Fibroblast of mammary gland (primary cell): ENCODE measurements at regions not wholly inside any gene's neighbourhood (a gene's known extent, or its start where the extent isn't known, plus 50 kb on each side); places are given as distances from the start of the nearest gene placed in this dataset.

Experiments
- DNase-seq: peaks from one replicate; pipeline ENCODE4 v3.0.0-alpha.2; 2010; ENCODE audit warnings: low read depth
- H3K4me3 ChIP-seq: 2 replicates; pipeline ENCODE4 v1.5.1; 2011; ENCODE audit warnings: low read depth, mild to moderate bottlenecking, low read length, moderate library complexity; ENCODE audit not compliant: control insufficient read depth
- CTCF ChIP-seq: conservative IDR thresholded peaks from 2 replicates; pipeline ENCODE4 v1.5.1; 2011; ENCODE audit warnings: low read depth, low read length, inconsistent platforms; ENCODE audit not compliant: control insufficient read depth, insufficient read depth

DNA sequence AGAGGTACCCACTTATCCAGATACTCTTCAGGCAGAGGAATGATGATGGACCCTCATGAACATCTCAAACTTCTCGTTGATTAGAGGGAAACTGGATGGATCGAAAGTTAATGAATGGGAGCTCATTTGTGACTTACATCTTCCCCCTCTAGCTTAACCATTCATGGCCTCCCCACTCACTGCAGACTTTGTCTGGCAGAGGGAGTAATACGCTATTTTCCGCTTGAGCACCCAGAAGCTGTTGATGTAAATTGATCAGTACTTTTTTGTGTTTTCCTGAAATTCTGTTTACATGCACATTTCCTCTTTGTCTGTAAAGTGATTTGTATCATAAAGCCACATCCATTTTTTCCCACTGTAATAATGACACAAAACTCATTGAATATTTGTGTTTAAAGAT is 239.1 kb upstream of the RBFOX1 start:
- DNase-seq: no peak
- no peak for TF ChIP-seq CTCF
- H3K4me3 ChIP-seq: no peak overlapping the region

DNA sequence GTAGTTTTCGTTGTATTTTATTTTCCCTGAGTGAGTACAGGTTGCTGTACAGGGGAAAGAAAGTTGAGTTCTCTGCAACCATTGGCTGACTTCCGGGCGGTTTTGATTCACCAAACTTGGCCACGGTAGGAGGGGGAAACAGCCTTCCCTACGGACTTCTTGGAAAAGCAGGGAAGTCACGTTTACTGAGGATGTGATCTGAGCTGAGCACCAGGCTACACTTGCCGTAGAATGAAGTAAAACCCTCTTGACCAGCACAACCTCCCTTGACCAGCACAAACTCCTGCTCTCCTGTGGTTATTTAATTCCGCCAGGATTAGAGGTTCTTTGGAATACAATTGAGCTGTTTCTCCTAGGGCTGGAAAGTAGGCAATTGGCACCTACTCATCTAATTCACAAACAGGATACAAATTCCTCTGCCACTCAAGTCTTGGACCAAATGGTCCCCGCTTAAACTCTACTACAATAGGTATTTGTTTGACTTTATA is 242.0 kb upstream of the RBFOX1 start:
- no peak overlapping the region for H3K4me3 ChIP-seq
- TF ChIP-seq CTCF: no peak

GRCh38 chr16:7089751-7090150 is 242.9 kb upstream of the RBFOX1 start:
- DNase-seq: no peak
- H3K4me3 ChIP-seq: no peak overlapping the region
- TF ChIP-seq CTCF: no peak

More for the DNA sequence above, 242.0 kb upstream of the RBFOX1 start:
- DNase-seq: no peak

GRCh38 chr16:7088711-7089110 is 243.9 kb upstream of the RBFOX1 start:
- H3K4me3 ChIP-seq: no peak overlapping the region
- TF ChIP-seq CTCF: no peak
- no peak for DNase-seq

DNA sequence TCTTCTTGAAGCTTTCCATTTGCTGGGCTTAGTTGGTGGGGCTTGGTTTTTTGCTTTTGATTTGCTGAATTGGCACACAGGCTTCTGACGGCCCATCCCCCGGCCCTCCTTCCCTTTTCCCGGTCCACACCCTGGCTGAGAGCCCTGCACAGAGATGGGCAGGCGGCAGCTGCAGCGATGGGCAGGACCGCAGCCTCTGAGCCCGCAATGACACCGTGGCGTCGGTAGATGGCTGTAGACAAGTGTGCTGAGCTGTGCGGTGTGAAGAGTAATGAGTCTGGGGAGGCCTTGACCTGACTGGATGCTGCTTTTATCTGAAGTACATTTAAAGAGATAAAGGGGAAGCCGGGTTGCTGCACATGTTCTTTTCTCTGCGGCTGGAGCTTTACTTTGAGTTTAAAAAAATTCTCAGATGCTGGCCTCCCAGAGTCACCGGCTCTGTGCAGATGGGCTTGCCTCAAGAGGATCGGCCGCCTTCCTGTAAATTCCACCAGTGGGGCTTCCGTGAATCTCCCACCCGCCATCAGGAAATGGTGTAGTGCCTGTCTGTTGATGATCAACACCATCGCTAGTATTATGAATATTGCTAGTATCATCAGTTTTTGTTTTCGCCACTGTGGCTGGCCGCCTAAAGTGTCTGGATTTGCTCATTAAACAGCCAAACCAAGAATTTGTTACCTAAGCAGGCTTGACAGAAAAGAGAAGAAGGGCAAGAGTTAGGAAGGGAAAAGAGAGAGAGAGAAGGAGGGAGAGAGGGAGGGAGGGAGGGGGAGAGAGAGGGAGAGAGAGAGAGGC is 245.6 kb upstream of the RBFOX1 start:
- DNase-seq: no peak
- no peak for TF ChIP-seq CTCF
- no peak overlapping the region for H3K4me3 ChIP-seq

DNA sequence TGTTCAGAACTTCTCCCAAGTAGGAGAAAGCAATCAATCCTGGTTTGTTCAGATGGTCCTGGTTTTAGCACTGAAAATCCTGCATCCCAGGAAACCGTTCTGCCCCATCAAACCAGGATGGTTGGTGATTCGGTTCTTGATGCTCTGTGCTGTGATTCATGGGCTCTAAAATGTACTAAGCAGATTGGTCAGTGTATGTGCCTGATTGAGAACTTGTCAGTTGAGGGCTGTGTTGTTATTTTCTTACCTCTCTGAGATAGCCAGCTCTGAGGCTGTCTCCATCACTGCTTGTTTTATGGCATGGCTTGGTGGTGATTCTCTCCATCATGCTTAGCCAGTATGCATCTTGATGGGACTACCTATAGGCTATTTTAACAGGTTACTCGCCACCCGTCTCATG is 246.9 kb upstream of the RBFOX1 start:
- no peak for DNase-seq
- no peak overlapping the region for H3K4me3 ChIP-seq
- no peak for TF ChIP-seq CTCF
